Small intestine (tissue), 7 donors: ENCODE measurements at regions not wholly inside any gene's neighbourhood (a gene's known extent, or its start where the extent isn't known, plus 50 kb on each side); places are given as distances from the start of the nearest gene placed in this dataset.

Experiments
- DNase-seq, 2 donors: peaks; one replicate each; pipeline versions ENCODE4 v3.0.0 to v3.0.0-alpha.2; 2013
- FAIRE-seq: peaks from 2 replicates; lab custom pipeline; 2012; peaks lifted over from hg19 to GRCh38; lab: Jason Lieb, UNC
- H3K27ac ChIP-seq, 3 donors: one replicate each; pipeline ENCODE4 v1.5.1; 2013; ENCODE audit warnings: low read length in 2 of 3, mild to moderate bottlenecking in 2 of 3, control low read depth in 1 of 3, inconsistent platforms in 1 of 3, low read depth in 1 of 3, moderate library complexity in 1 of 3
- H3K27me3 ChIP-seq, 3 donors: one replicate each; pipeline ENCODE4 v1.6.1; 2013; ENCODE audit warnings: low read length in 3 of 3, inconsistent platforms in 1 of 3; ENCODE audit not compliant: control insufficient read depth in 3 of 3, insufficient read depth in 3 of 3
- H3K36me3 ChIP-seq, 3 donors: one replicate each; pipeline ENCODE4 v1.6.1; 2013; ENCODE audit warnings: low read length in 3 of 3, inconsistent platforms in 1 of 3, low read depth in 1 of 3, mild to moderate bottlenecking in 1 of 3, moderate library complexity in 1 of 3; ENCODE audit not compliant: control insufficient read depth in 3 of 3, insufficient read depth in 2 of 3
- H3K4me1 ChIP-seq, 3 donors: one replicate each; pipeline ENCODE4 v1.6.1; 2013; ENCODE audit warnings: low read length in 2 of 3, inconsistent platforms in 1 of 3, low read depth in 1 of 3, mild to moderate bottlenecking in 1 of 3, moderate library complexity in 1 of 3; ENCODE audit not compliant: control insufficient read depth in 3 of 3, insufficient read depth in 2 of 3
- H3K4me3 ChIP-seq, 3 donors: one replicate each; pipeline ENCODE4 v1.5.1; 2013; ENCODE audit warnings: low read length in 3 of 3, control low read depth in 1 of 3, inconsistent platforms in 1 of 3, low read depth in 1 of 3, mild to moderate bottlenecking in 1 of 3, moderate library complexity in 1 of 3
- H3K9me3 ChIP-seq, 2 donors: one replicate each; pipeline ENCODE4 v1.6.1; 2013; ENCODE audit warnings: low read depth in 1 of 2, low read length in 1 of 2; ENCODE audit not compliant: control insufficient read depth in 2 of 2, insufficient read depth in 1 of 2
- WGBS, 3 donors: extraction: QIAGEN DNeasy Blood & Tissue Kit; methylation state at CpG; one replicate each; pipeline ENCODE4 v1.1.7; 2013; 5-methylcytosine and 5-hydroxymethylcytosine counted together
- donor health status: healthy with polysubstance abuse.
- donor health status: control.
- donor health status: control.
- donor health status: Bipolar disorder and iron deficiency.
- donor health status: healthy.

DNA sequence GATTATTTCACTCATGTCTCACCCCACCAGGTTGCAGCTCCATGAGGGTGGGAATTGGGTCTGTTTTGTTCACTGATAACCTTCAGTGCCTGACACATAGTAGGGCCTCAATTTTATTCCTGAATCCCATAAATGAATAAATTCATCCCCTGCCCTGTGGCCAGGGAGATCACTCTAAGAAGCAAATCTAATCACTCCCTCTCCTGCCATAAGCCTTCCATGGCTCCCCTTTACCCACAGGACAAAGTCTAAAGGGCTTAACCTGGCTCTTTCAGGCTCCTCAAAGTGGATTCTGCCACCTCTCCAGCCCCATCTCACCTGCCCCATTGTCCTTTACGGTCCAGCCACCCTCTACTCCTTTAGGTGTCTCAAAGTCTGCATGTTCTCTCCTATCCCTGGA, 141.8 kb upstream of the PTPN1 start:
- no peaks in the 10 kb centered on the region for H3K27me3 ChIP-seq
- H3K4me1 ChIP-seq = peaks cover 2 to 67% (median 14%) of the 10 kb centered on the region in 3 donors
- WGBS, 3 donors = 31 to 61% (median 38%) methylated on average over 1 of the region's 1 CpG
- FAIRE-seq (no peak), DNase-seq (peak; percentile 52 to 79)
- no peaks in the 10 kb centered on the region for H3K36me3 ChIP-seq
- H3K4me3 ChIP-seq = no peak overlapping the region
- H3K9me3 ChIP-seq = peaks cover 0 to 4% of the 10 kb centered on the region in 2 donors
- H3K27ac ChIP-seq = peak overlapping the region; percentile 78 to 88 (median 81)

DNA sequence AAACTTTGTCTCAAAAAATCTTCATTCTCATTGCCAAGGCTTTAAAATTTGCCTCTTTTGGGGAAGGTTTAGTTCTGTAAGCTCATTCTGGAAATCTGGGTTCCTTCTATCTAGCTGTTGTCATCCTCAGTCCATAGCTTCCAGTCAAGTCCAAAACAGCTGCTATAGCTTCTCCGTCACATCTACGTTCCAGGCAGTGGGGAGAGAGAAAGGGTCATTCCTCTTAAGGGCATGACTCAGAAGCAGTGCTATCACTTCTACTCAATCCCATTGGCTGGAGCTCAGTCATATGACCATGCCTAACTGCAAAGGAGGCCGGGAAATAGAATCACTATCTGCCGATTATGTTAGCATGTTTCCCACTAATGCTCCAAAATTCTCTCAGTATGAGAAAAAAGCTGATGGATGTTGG, 141.4 kb upstream of the PTPN1 start:
- DNase-seq = peak; percentile 70 to 73
- no peak for FAIRE-seq
- Histone ChIP-seq H3K27ac (peak overlapping the region; percentile 78 to 88 (median 81)), H3K27me3 (no peaks in the 10 kb centered on the region), H3K9me3 (peaks cover 0 to 4% of the 10 kb centered on the region in 2 donors), H3K36me3 (no peaks in the 10 kb centered on the region), H3K4me3 (no peak overlapping the region), H3K4me1 (peaks cover 2 to 67% (median 14%) of the 10 kb centered on the region in 3 donors)
- 33 to 49% (median 35%) methylated on average over 4 of the region's 4 CpGs for WGBS, 3 donors

DNA sequence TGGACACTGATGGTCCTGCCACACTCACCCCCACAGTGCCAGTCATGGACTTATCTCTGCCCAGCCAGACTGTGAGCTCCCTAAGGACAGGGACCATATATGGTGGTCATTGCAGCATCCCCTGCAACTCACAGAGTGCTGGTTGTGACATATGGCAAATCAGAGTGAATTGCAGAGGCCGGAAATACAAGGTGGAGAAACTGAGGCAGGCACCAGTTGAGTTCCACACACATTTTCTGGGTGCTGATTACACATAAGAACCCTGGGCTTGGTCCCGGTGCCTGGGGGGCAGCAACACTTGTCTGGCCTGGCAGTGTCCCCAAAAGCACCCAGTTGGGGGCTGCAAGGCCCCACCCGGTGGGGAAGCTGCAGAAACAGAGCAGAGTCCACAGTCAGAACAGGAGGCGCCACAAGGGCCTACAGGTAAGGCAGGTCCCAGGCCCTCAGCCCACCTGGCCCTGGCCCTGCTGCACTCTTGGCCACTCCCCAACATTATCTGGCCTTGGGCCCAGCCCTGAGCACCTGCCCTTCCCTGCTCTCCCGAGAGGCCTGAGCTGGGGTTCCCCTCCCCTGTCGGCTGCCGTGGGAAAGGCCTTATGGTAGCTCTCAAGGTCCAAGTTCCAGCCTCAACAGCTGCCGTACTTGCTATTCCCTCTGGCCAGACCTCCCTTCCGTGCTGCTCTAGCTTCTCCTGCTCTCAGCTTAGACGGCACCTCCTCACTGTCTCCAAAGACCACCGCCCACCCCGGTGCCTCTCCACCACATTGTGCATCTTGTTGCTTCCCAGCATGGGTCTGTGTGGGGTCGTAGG, 140.8 kb upstream of the PTPN1 start:
- no peaks in the 10 kb centered on the region for H3K27me3 ChIP-seq
- DNase-seq (peak; percentile 94 to 98), FAIRE-seq (no peak)
- peak overlapping the region; percentile 81 to 88 (median 86) for H3K27ac ChIP-seq
- 15 to 44% (median 29%) methylated on average over 13 of the region's 13 CpGs for WGBS, 3 donors
- H3K4me1 ChIP-seq = peaks cover 4 to 71% (median 14%) of the 10 kb centered on the region in 3 donors
- H3K36me3 ChIP-seq = no peaks in the 10 kb centered on the region
- H3K4me3 ChIP-seq = no peak overlapping the region
- H3K9me3 ChIP-seq = peaks cover 0 to 4% of the 10 kb centered on the region in 2 donors

- 58 to 89% (median 72%) methylated on average over 11 of the region's 11 CpGs for WGBS, 3 donors
- Histone ChIP-seq H3K27ac (peak overlapping the region; percentile 75 to 88 (median 86)), H3K27me3 (no peaks in the 10 kb centered on the region), H3K4me1 (peaks cover 4 to 74% (median 14%) of the 10 kb centered on the region in 3 donors), H3K36me3 (no peaks in the 10 kb centered on the region), H3K4me3 (no peak overlapping the region), H3K9me3 (peaks cover 0 to 4% of the 10 kb centered on the region in 2 donors)
- no peak for FAIRE-seq
- DNase-seq = no peak
These were observed 140.1 kb upstream of the PTPN1 start for GRCh38 chr20:50370036-50370566.

GRCh38 chr20:50371878-50372769, 138.1 kb upstream of the PTPN1 start:
- H3K9me3 ChIP-seq = no peaks in the 10 kb centered on the region
- DNase-seq = no peak
- H3K27ac ChIP-seq = peak overlapping the region in 2 of 3 donors; percentile 14 to 60
- peaks cover 4 to 63% (median 14%) of the 10 kb centered on the region in 3 donors for H3K4me1 ChIP-seq
- no peak for FAIRE-seq
- WGBS, 3 donors = 76 to 83% (median 80%) methylated on average over 13 of the region's 13 CpGs
- H3K4me3 ChIP-seq = no peak overlapping the region
- H3K27me3 ChIP-seq = no peaks in the 10 kb centered on the region
- H3K36me3 ChIP-seq = no peaks in the 10 kb centered on the region

DNA sequence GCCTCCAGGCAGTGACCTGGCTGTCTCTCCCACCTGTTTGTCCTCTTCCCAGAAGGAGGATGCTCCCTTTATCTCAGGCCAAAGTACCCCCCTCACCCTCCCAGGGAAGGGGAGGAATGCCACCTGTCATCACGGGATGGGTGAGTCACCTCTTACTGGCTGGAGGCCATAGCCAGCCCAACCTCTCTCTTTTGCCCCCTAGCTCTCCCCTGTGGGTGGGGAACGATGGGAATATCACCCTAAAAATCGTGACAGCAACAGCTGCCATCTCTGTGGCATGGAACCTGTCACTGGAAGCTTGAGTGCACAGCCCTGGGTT, 137.5 kb upstream of the PTPN1 start:
- DNase-seq (peak; percentile 79 to 84), FAIRE-seq (no peak)
- H3K27me3 ChIP-seq = no peaks in the 10 kb centered on the region
- peak overlapping the region in 1 of 3 donors; percentile 60 for H3K27ac ChIP-seq
- peaks cover 4 to 57% (median 10%) of the 10 kb centered on the region in 3 donors for H3K4me1 ChIP-seq
- H3K4me3 ChIP-seq = no peak overlapping the region
- no peaks in the 10 kb centered on the region for H3K36me3 ChIP-seq
- H3K9me3 ChIP-seq = no peaks in the 10 kb centered on the region
- 6 to 34% (median 28%) methylated on average over 3 of the region's 3 CpGs for WGBS, 3 donors

DNA sequence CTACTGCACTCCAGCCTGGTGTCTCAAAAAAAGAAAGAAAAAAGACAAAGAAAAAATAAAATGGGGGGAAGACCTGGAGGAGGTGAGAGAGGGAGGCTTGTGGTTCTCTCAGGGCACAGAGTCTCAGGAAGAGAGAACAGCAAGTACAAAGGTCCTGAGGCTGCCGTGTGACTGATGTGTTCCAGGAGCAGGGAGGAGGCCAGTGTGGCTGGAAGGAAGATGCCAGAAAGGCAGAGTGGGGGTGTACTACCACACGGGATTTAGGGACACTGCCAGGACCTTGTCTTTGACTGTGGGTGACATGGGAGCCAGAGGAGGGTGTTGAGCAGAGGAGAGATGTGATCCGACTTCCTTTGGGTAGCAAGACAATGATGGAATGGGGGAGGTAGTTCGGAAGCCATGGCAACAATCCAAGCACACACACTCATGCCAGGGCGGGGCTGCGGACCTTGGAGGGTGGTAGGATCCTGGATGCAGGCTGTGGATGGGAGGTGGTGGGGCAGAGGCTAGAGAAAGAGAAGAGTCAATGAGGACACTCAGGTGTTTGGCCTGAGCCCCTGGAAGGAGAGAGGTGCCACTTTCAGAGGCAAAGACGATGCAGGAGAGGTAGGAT, 136.4 kb upstream of the PTPN1 start:
- H3K4me1 ChIP-seq = peaks cover 7 to 56% (median 9%) of the 10 kb centered on the region in 3 donors
- H3K9me3 ChIP-seq = no peaks in the 10 kb centered on the region
- peak overlapping the region in 1 of 3 donors; percentile 34 for H3K27ac ChIP-seq
- WGBS, 3 donors = 15 to 54% (median 30%) methylated on average over 7 of the region's 7 CpGs
- no peak overlapping the region for H3K4me3 ChIP-seq
- FAIRE-seq (no peak), DNase-seq (peak in 1 of 2 donors; percentile 77)
- no peaks in the 10 kb centered on the region for H3K27me3 ChIP-seq
- no peaks in the 10 kb centered on the region for H3K36me3 ChIP-seq
